NOMO-1 (cell line): ENCODE measurements at regions not wholly inside any gene's neighbourhood (a gene's known extent, or its start where the extent isn't known, plus 50 kb on each side); places are given as distances from the start of the nearest gene placed in this dataset.
A peak's percentile ranks its signal among the peaks of the same experiment; 100 is the strongest.
"Not testable (repeated sequence)": the region's sequence is repeated elsewhere in the genome, so short reads cannot be mapped to it uniquely, and the experiment has no call there.

Source experiments
- DNase-seq, 2 experiments: peaks; one replicate each; lab custom pipeline; 2025; ENCODE audit not compliant: unreplicated experiment in 2 of 2; lab: John Stamatoyannopoulos, UW

GRCh38 chr11:21921151-21921550 lies 271.7 kb upstream of the ANO5 start:
- DNase-seq, result no peak

GRCh38 chr11:21924262-21924661 lies 268.6 kb upstream of the ANO5 start:
- no peak for DNase-seq

- no peak for DNase-seq
Measured at GRCh38 chr11:21927628-21928027, 265.3 kb upstream of the ANO5 start.

GRCh38 chr11:21928847-21929246 lies 264.0 kb upstream of the ANO5 start:
- no peak for DNase-seq

- DNase-seq, result no peak
Measured at GRCh38 chr11:21930408-21930807, 262.5 kb upstream of the ANO5 start.

GRCh38 chr11:21931436-21932101 lies 261.3 kb upstream of the ANO5 start:
- DNase-seq, result no peak

GRCh38 chr11:21933095-21933494 lies 259.8 kb upstream of the ANO5 start:
- no peak for DNase-seq

- DNase-seq, result no peak
Measured at GRCh38 chr11:21944577-21944976, 248.3 kb upstream of the ANO5 start.

GRCh38 chr11:21948876-21949275 lies 244.0 kb upstream of the ANO5 start:
- DNase-seq, result no peak

GRCh38 chr11:21949763-21950413 lies 243.0 kb upstream of the ANO5 start:
- no peak for DNase-seq

GRCh38 chr11:21963013-21963412 lies 229.9 kb upstream of the ANO5 start:
- DNase-seq, result no peak

- no peak for DNase-seq
Measured at GRCh38 chr11:21965221-21965620, 227.7 kb upstream of the ANO5 start.

- DNase-seq, result no peak
Measured at GRCh38 chr11:21968702-21969101, 224.2 kb upstream of the ANO5 start.

GRCh38 chr11:21969841-21970240 lies 223.0 kb upstream of the ANO5 start:
- no peak for DNase-seq

GRCh38 chr11:21975242-21975641 lies 217.6 kb upstream of the ANO5 start:
- DNase-seq, result no peak

GRCh38 chr11:21976210-21976609 lies 216.7 kb upstream of the ANO5 start:
- DNase-seq, result no peak

- no peak for DNase-seq
Measured at GRCh38 chr11:21983431-21983830, 209.5 kb upstream of the ANO5 start.

GRCh38 chr11:21986361-21986760 lies 206.5 kb upstream of the ANO5 start:
- no peak for DNase-seq

GRCh38 chr11:21987261-21987660 lies 205.6 kb upstream of the ANO5 start:
- no peak for DNase-seq

- peak in 1 of 2 experiments; percentile 3 for DNase-seq
Measured at GRCh38 chr11:21988477-21988876, 204.4 kb upstream of the ANO5 start.

GRCh38 chr11:22001803-22002202 lies 191.1 kb upstream of the ANO5 start:
- not testable (repeated sequence) for DNase-seq

GRCh38 chr11:22006901-22007300 lies 186.0 kb upstream of the ANO5 start:
- DNase-seq, result no peak

- DNase-seq, result no peak
Measured at GRCh38 chr11:22031791-22032190, 161.1 kb upstream of the ANO5 start.
